ENCODE measurements at regions not wholly inside any gene's neighbourhood (a gene's known extent, or its start where the extent isn't known, plus 50 kb on each side); places are given as distances from the start of the nearest gene placed in this dataset.

DNA sequence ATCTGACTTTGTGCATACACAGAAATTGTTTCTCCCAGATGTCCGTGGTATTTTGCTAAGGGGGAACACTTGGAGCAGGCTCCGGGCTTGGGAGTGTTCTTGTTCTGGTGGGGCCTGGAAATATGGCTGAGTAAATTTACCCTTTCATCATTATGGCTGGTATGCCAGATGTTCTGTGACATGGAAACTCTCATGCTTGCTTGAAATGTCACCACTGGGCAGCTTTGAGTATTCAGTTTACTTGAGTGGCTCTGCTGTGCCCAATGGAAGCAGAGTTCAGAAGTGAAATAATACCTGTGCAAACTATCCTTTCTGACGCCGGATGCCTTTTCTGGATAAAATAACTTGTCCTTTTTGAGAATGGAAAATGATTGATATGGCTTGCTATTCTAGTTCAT lies 283.6 kb upstream of the TPM1 start:
- TF ChIP-seq TAF1 (IDR thresholded peaks at IDR 0.05; ENCODE audit: low read depth, low read length) (no peak), POLR2A (IDR thresholded peaks at IDR 0.05; ENCODE audit: low read depth, low read length) (no peak)
